Peyer's patch (tissue), 4 donors: ENCODE measurements at regions not wholly inside any gene's neighbourhood (a gene's known extent, or its start where the extent isn't known, plus 50 kb on each side); places are given as distances from the start of the nearest gene placed in this dataset.

ENCODE experiments used
- POLR2A ChIP-seq, 2 donors: fragments of 450-650 bp; IDR thresholded peaks; one replicate each; pipeline ENCODE4 v1.5.1; 2017; ENCODE audit warnings: antibody characterized with exemption in 2 of 2, mild to moderate bottlenecking in 2 of 2, moderate library complexity in 2 of 2
- TF ChIP-seq, protein P1 (sequence below), 6 experiments: fragments of 450-650 bp in 4 of 6; fragments of 200-600 bp in 2 of 6; sonication (generic) in 1 of 6; IDR thresholded peaks; one replicate each; pipeline ENCODE4 v1.5.1; 2017 to 2019; ENCODE audit warnings: antibody characterized with exemption in 6 of 6, mild to moderate bottlenecking in 3 of 6, moderate library complexity in 1 of 6

DNA sequence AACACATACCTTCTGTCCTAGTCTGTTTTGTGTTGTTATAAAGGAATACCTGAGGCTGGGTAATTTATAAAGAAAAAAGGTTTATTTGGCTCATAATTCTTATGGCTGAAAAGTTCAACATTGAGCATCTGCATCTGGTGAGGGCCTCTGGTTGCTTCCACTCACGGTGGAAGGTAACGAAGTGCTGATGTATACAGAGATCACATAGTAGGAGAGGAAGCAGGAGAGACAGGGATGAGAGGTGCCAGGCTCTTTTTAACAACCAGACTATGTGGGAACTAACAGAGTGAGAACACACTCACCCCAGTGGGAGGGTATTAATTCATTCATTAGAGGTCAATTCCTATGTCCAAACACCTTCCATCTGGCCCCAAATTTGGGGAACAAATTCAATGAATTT, 463.8 kb downstream of the DSC3 start:
- TF ChIP-seq POLR2A (IDR thresholded peaks at IDR 0.05), result no peak
- TF ChIP-seq, protein P1, sequence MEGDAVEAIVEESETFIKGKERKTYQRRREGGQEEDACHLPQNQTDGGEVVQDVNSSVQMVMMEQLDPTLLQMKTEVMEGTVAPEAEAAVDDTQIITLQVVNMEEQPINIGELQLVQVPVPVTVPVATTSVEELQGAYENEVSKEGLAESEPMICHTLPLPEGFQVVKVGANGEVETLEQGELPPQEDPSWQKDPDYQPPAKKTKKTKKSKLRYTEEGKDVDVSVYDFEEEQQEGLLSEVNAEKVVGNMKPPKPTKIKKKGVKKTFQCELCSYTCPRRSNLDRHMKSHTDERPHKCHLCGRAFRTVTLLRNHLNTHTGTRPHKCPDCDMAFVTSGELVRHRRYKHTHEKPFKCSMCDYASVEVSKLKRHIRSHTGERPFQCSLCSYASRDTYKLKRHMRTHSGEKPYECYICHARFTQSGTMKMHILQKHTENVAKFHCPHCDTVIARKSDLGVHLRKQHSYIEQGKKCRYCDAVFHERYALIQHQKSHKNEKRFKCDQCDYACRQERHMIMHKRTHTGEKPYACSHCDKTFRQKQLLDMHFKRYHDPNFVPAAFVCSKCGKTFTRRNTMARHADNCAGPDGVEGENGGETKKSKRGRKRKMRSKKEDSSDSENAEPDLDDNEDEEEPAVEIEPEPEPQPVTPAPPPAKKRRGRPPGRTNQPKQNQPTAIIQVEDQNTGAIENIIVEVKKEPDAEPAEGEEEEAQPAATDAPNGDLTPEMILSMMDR (IDR thresholded peaks at IDR 0.05), result no peak
